Occipital lobe (tissue), 1 donor: ENCODE measurements at regions not wholly inside any gene's neighbourhood (a gene's known extent, or its start where the extent isn't known, plus 50 kb on each side); places are given as distances from the start of the nearest gene placed in this dataset.

Experiments used
- DNase-seq: peaks from one replicate; lab custom pipeline; 2025; lab: John Stamatoyannopoulos, UW

DNA sequence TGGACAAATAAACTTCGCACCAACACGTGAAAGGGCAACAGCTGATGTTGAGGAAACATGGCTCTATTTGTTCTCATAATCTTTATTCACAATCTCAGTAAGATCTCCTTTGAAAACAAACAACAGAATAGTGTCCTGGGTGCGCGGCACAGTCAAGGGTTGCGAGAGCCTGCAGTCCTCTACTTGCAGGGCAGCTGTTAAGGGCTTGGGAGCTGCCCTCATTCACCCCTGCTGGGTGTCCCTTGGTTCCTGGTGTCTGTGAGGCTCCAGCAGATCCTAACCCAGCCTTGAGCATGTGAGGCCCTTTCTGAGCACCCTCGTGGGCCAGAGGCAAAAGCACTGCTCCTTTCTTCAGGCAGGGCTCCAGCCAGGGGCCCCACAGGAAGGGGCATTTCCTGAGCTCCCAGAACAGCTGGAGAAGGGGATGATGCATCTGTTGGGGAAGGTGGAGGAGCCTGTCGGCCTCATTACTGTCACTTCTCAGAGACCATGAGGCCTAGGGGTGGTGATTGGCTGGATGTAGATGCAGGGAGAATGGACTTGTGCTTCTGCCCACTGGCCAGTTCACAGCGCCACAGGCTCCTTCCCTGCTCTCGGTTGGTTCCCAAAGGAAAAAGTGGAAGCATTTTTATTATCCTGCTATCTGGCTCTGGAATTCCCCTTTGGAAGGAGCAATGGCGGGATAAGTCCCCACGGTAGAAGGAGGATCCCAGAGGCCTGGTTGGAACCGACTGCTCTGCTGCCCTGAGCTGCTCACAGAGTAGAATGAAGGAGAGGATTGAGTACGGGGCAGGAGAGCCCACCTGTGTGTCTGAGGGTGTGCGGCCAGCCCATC, 51.9 kb upstream of the KLF13 start:
- DNase-seq, result no peak

DNA sequence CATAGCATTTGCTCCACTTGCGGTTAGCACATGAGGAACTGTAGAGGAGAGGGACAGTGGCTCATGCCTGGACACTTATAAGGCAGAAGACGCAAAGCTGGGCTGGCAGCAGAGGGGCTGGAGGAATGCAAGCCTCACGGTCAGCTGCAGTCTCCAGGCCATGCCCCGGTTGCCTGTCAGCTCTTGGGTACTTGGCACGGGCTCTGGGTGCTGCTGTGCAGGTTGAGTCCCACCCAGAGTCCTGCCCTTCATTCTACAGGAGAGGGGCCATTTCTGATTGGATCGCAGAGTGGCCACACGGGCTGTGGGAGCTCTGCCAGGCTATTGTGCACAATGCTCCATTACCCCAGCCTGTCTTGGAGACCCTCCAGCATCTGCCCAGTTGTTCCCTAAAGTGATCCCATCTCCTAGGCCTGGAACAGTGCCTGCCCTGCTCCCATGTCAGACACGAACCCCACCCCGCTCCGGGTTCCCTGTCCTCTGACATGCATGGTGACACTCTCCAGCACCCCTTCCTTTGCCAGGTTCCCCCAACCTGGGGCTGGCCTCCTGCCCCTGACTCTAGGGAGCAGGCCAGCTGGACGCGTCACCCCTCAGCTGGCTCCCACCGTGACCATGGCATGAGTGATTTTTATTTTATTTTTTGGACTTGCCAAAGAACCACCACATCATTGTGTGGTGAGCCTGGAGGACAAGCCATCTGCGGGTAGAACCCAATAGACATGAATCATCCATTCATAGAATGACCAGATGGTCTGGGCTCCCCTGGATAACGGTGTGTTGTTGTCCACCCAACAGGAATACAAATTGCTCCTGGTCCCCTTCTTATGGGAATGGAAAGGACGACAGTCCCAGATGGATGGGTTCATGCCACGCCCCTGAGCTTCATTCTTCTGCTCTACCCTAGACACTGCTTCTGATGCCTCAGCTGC, 51.0 kb upstream of the KLF13 start:
- no peak for DNase-seq

DNA sequence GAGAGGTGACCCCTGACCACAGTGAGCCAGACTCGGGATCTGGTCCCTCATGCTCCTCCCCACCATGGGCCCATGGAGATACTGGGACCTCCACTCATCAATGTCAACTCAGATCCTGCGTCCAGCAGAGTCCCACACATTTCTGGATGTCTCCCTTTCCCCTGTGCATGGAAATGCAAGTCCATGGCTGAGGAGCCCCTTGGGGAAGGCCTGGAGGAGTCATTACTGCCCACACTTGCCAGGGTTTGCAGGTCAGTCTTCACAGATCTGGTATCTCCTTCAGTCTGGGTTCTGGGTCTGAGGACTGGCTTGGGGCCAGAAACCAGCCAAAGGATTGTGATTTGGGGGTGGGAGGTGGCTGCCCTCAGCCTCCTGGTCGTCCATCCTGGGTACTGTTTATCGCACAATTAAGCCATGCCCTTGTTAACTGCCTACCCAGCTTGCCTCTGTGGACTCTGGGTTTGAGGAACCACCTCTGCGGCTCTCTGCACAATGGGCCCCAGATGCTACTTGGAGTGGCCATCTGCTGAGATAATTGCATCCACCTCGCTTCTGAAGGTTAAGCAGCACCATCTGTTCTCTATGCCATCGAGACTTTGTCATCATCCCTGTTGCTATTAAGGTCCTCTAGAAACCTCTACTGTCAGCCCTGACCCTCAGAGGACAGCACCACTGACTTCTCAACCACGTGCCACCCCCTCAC, 49.9 kb upstream of the KLF13 start:
- DNase-seq, result no peak
